ENCODE measurements at regions not wholly inside any gene's neighbourhood (a gene's known extent, or its start where the extent isn't known, plus 50 kb on each side); places are given as distances from the start of the nearest gene placed in this dataset.

GRCh38 chr3:145604851-145605250 is 556.1 kb downstream of the PLOD2 start:
- Histone ChIP-seq H3K36me3 (ENCODE audit: control insufficient read depth, insufficient read depth, low read length) (no peaks in the 10 kb centered on the region), H3K27ac (ENCODE audit: low read depth, low read length) (no peak overlapping the region), H3K27me3 (ENCODE audit: control insufficient read depth, insufficient read depth, low read length, poor library complexity, severe bottlenecking) (no peaks in the 10 kb centered on the region), H3K9me3 (ENCODE audit: control insufficient read depth, low read length) (peaks cover 10% of the 10 kb centered on the region), H3K4me1 (ENCODE audit: control insufficient read depth, insufficient read depth, low read length) (no peaks in the 10 kb centered on the region), H3K4me3 (ENCODE audit: low read length) (no peak overlapping the region), H3K9ac (ENCODE audit: extremely low read depth, low read length, poor library complexity, severe bottlenecking) (no peak overlapping the region)
- Mint-ChIP-seq H3K36me3 (ENCODE audit: low read depth) (no peaks in the 10 kb centered on the region), H3K4me3 (no peak overlapping the region), H3K9me3 (peaks cover 8% of the 10 kb centered on the region), H3K4me1 (no peaks in the 10 kb centered on the region), H3K27ac (no peak overlapping the region), H3K27me3 (ENCODE audit: insufficient read depth) (no peaks in the 10 kb centered on the region)
- DNase-seq = no peak
- TF ChIP-seq CTCF (conservative IDR thresholded peaks at IDR 0.05) = no peak

- Mint-ChIP-seq H3K27me3 (ENCODE audit: insufficient read depth) (no peaks in the 10 kb centered on the region), H3K9me3 (no peaks in the 10 kb centered on the region), H3K4me3 (no peak overlapping the region), H3K36me3 (ENCODE audit: low read depth) (no peaks in the 10 kb centered on the region), H3K27ac (no peak overlapping the region), H3K4me1 (no peaks in the 10 kb centered on the region)
- TF ChIP-seq CTCF (conservative IDR thresholded peaks at IDR 0.05) = no peak
- Histone ChIP-seq H3K27me3 (ENCODE audit: control insufficient read depth, insufficient read depth, low read length, poor library complexity, severe bottlenecking) (no peaks in the 10 kb centered on the region), H3K36me3 (ENCODE audit: control insufficient read depth, insufficient read depth, low read length) (no peaks in the 10 kb centered on the region), H3K9ac (ENCODE audit: extremely low read depth, low read length, poor library complexity, severe bottlenecking) (no peak overlapping the region), H3K4me3 (ENCODE audit: low read length) (no peak overlapping the region), H3K4me1 (ENCODE audit: control insufficient read depth, insufficient read depth, low read length) (no peaks in the 10 kb centered on the region), H3K27ac (ENCODE audit: low read depth, low read length) (no peak overlapping the region), H3K9me3 (ENCODE audit: control insufficient read depth, low read length) (no peaks in the 10 kb centered on the region)
- no peak for DNase-seq
- 48 to 89% methylated on average over 2 to 3 of the region's 3 CpGs for WGBS, 2 experiments (ENCODE audit: insufficient coverage in 1 of 2, insufficient read length in 1 of 2)
Measured at GRCh38 chr3:145620002-145620401, 541.0 kb downstream of the PLOD2 start.

GRCh38 chr3:145620486-145620885 is 540.5 kb downstream of the PLOD2 start:
- H3K4me3 ChIP-seq (ENCODE audit: low read length) = no peak overlapping the region
- no peak overlapping the region for H3K9ac ChIP-seq (ENCODE audit: extremely low read depth, low read length, poor library complexity, severe bottlenecking)
- no peak overlapping the region for H3K27ac ChIP-seq (ENCODE audit: low read depth, low read length)
- no peaks in the 10 kb centered on the region for H3K9me3 ChIP-seq (ENCODE audit: control insufficient read depth, low read length)
- no peak for DNase-seq
- no peaks in the 10 kb centered on the region for H3K36me3 ChIP-seq (ENCODE audit: control insufficient read depth, insufficient read depth, low read length)
- no peaks in the 10 kb centered on the region for H3K27me3 ChIP-seq (ENCODE audit: control insufficient read depth, insufficient read depth, low read length, poor library complexity, severe bottlenecking)
- no peak for TF ChIP-seq CTCF (conservative IDR thresholded peaks at IDR 0.05)
- H3K27me3 Mint-ChIP-seq (ENCODE audit: insufficient read depth) = no peaks in the 10 kb centered on the region
- H3K36me3 Mint-ChIP-seq (ENCODE audit: low read depth) = no peaks in the 10 kb centered on the region
- H3K4me3 Mint-ChIP-seq = no peak overlapping the region
- no peaks in the 10 kb centered on the region for H3K9me3 Mint-ChIP-seq
- no peak overlapping the region for H3K27ac Mint-ChIP-seq
- H3K4me1 Mint-ChIP-seq = no peaks in the 10 kb centered on the region
- no peaks in the 10 kb centered on the region for H3K4me1 ChIP-seq (ENCODE audit: control insufficient read depth, insufficient read depth, low read length)
